ENCODE measurements at regions not wholly inside any gene's neighbourhood (a gene's known extent, or its start where the extent isn't known, plus 50 kb on each side); places are given as distances from the start of the nearest gene placed in this dataset.
"Not testable (repeated sequence)": the region's sequence is repeated elsewhere in the genome, so short reads cannot be mapped to it uniquely, and the experiment has no call there.

GRCh38 chr2:63746548-63746947 is 95.1 kb upstream of the UGP2 start:
- CTCF ChIA-PET; H3K9me3 Mint-ChIP-seq; POLR2A ChIA-PET; H3K36me3 Mint-ChIP-seq (ENCODE audit: low read depth); H3K27ac Mint-ChIP-seq; H3K4me1 Mint-ChIP-seq; DNase-seq; H3K4me3 Mint-ChIP-seq: not testable (repeated sequence)
- H3K27me3 Mint-ChIP-seq: peaks cover 17% of the 10 kb centered on the region

GRCh38 chr2:63751901-63752300 is 89.8 kb upstream of the UGP2 start:
- peaks cover 4% of the 10 kb centered on the region for H3K9me3 Mint-ChIP-seq
- ChIA-PET CTCF (no interaction called here), POLR2A (no interaction called here)
- peaks cover 13% of the 10 kb centered on the region for H3K27me3 Mint-ChIP-seq
- H3K36me3 Mint-ChIP-seq (ENCODE audit: low read depth): no peaks in the 10 kb centered on the region
- H3K27ac Mint-ChIP-seq: no peak overlapping the region
- H3K4me1 Mint-ChIP-seq: no peaks in the 10 kb centered on the region
- no peak for DNase-seq
- H3K4me3 Mint-ChIP-seq: no peak overlapping the region

GRCh38 chr2:63755216-63755615 is 86.5 kb upstream of the UGP2 start:
- POLR2A ChIA-PET: no interaction called here
- DNase-seq: no peak
- Mint-ChIP-seq H3K9me3 (peaks cover 4% of the 10 kb centered on the region), H3K4me1 (no peaks in the 10 kb centered on the region), H3K27me3 (peaks cover 5% of the 10 kb centered on the region), H3K36me3 (ENCODE audit: low read depth) (no peaks in the 10 kb centered on the region), H3K4me3 (no peak overlapping the region), H3K27ac (no peak overlapping the region)
- CTCF ChIA-PET: no interaction called here

GRCh38 chr2:63755965-63756364 is 85.7 kb upstream of the UGP2 start:
- peaks cover 4% of the 10 kb centered on the region for H3K9me3 Mint-ChIP-seq
- no peak overlapping the region for H3K27ac Mint-ChIP-seq
- ChIA-PET CTCF (no interaction called here), POLR2A (no interaction called here)
- no peaks in the 10 kb centered on the region for H3K4me1 Mint-ChIP-seq
- DNase-seq: no peak
- H3K27me3 Mint-ChIP-seq: peaks cover 3% of the 10 kb centered on the region
- no peaks in the 10 kb centered on the region for H3K36me3 Mint-ChIP-seq (ENCODE audit: low read depth)
- H3K4me3 Mint-ChIP-seq: no peak overlapping the region

GRCh38 chr2:63763391-63763941 is 78.2 kb upstream of the UGP2 start:
- Mint-ChIP-seq H3K27me3 (no peaks in the 10 kb centered on the region), H3K9me3 (peaks cover 4% of the 10 kb centered on the region), H3K4me1 (no peaks in the 10 kb centered on the region), H3K4me3 (no peak overlapping the region), H3K27ac (no peak overlapping the region), H3K36me3 (ENCODE audit: low read depth) (no peaks in the 10 kb centered on the region)
- no peak for DNase-seq
- POLR2A ChIA-PET: no interaction called here
- CTCF ChIA-PET: interaction anchor here (0.6 kb wide), 1 partner anchor 135 kb away, joined by 3 read pairs; no protein-coding TSS in a partner anchor

- ChIA-PET CTCF (no interaction called here), POLR2A (no interaction called here)
- Mint-ChIP-seq H3K27me3 (no peaks in the 10 kb centered on the region), H3K4me3 (no peak overlapping the region), H3K9me3 (peaks cover 6% of the 10 kb centered on the region), H3K36me3 (ENCODE audit: low read depth) (no peaks in the 10 kb centered on the region), H3K27ac (no peak overlapping the region), H3K4me1 (no peaks in the 10 kb centered on the region)
- no peak for DNase-seq
Measured at GRCh38 chr2:63764630-63765029, 77.1 kb upstream of the UGP2 start.

- Mint-ChIP-seq H3K4me1 (no peaks in the 10 kb centered on the region), H3K27ac (no peak overlapping the region), H3K36me3 (ENCODE audit: low read depth) (no peaks in the 10 kb centered on the region), H3K4me3 (no peak overlapping the region), H3K27me3 (no peaks in the 10 kb centered on the region), H3K9me3 (peaks cover 6% of the 10 kb centered on the region)
- DNase-seq: no peak
- CTCF ChIA-PET: no interaction called here
- POLR2A ChIA-PET: no interaction called here
Measured at GRCh38 chr2:63765117-63765516, 76.6 kb upstream of the UGP2 start.

- Mint-ChIP-seq H3K27ac (no peak overlapping the region), H3K4me1 (no peaks in the 10 kb centered on the region), H3K36me3 (ENCODE audit: low read depth) (no peaks in the 10 kb centered on the region), H3K27me3 (no peaks in the 10 kb centered on the region), H3K4me3 (no peak overlapping the region), H3K9me3 (peaks cover 6% of the 10 kb centered on the region)
- CTCF ChIA-PET: no interaction called here
- DNase-seq: no peak
- POLR2A ChIA-PET: no interaction called here
Measured at GRCh38 chr2:63767307-63767706, 74.4 kb upstream of the UGP2 start.

GRCh38 chr2:63768051-63768450 is 73.6 kb upstream of the UGP2 start:
- no peak for DNase-seq
- CTCF ChIA-PET: interaction anchor here (0.6 kb wide), 1 partner anchor 1686 kb away, joined by 3 read pairs; no protein-coding TSS in a partner anchor
- POLR2A ChIA-PET: no interaction called here
- Mint-ChIP-seq H3K27ac (no peak overlapping the region), H3K4me3 (no peak overlapping the region), H3K9me3 (peaks cover 6% of the 10 kb centered on the region), H3K4me1 (no peaks in the 10 kb centered on the region), H3K36me3 (ENCODE audit: low read depth) (no peaks in the 10 kb centered on the region), H3K27me3 (no peaks in the 10 kb centered on the region)

GRCh38 chr2:63769915-63770314 is 71.8 kb upstream of the UGP2 start:
- CTCF ChIA-PET: interaction anchor here (1.3 kb wide), 1 partner anchor 11 kb away, joined by 3 read pairs; no protein-coding TSS in a partner anchor
- Mint-ChIP-seq H3K4me1 (no peaks in the 10 kb centered on the region), H3K4me3 (no peak overlapping the region), H3K27me3 (peaks cover 2% of the 10 kb centered on the region), H3K36me3 (ENCODE audit: low read depth) (no peaks in the 10 kb centered on the region), H3K9me3 (peaks cover 6% of the 10 kb centered on the region), H3K27ac (no peak overlapping the region)
- POLR2A ChIA-PET: no interaction called here
- no peak for DNase-seq

- H3K27ac Mint-ChIP-seq: no peak overlapping the region
- H3K9me3 Mint-ChIP-seq: peaks cover 5% of the 10 kb centered on the region
- POLR2A ChIA-PET: no interaction called here
- no peaks in the 10 kb centered on the region for H3K36me3 Mint-ChIP-seq (ENCODE audit: low read depth)
- no peaks in the 10 kb centered on the region for H3K4me1 Mint-ChIP-seq
- CTCF ChIA-PET: no interaction called here
- H3K27me3 Mint-ChIP-seq: peaks cover 4% of the 10 kb centered on the region
- no peak overlapping the region for H3K4me3 Mint-ChIP-seq
- DNase-seq: no peak
Measured at GRCh38 chr2:63772061-63772460, 69.6 kb upstream of the UGP2 start.

GRCh38 chr2:63775191-63775590 is 66.5 kb upstream of the UGP2 start:
- peaks cover 3% of the 10 kb centered on the region for H3K9me3 Mint-ChIP-seq
- CTCF ChIA-PET: no interaction called here
- no peaks in the 10 kb centered on the region for H3K4me1 Mint-ChIP-seq
- H3K36me3 Mint-ChIP-seq (ENCODE audit: low read depth): no peaks in the 10 kb centered on the region
- H3K4me3 Mint-ChIP-seq: no peak overlapping the region
- H3K27ac Mint-ChIP-seq: no peak overlapping the region
- no peak for DNase-seq
- H3K27me3 Mint-ChIP-seq: peaks cover 5% of the 10 kb centered on the region
- POLR2A ChIA-PET: no interaction called here

GRCh38 chr2:63776382-63776781 is 65.3 kb upstream of the UGP2 start:
- Mint-ChIP-seq H3K27me3 (peaks cover 5% of the 10 kb centered on the region), H3K36me3 (ENCODE audit: low read depth) (no peaks in the 10 kb centered on the region), H3K27ac (no peak overlapping the region), H3K4me1 (no peaks in the 10 kb centered on the region), H3K9me3 (peaks cover 3% of the 10 kb centered on the region), H3K4me3 (no peak overlapping the region)
- CTCF ChIA-PET: no interaction called here
- no peak for DNase-seq
- POLR2A ChIA-PET: no interaction called here

- DNase-seq: no peak
- no peak overlapping the region for H3K27ac Mint-ChIP-seq
- POLR2A ChIA-PET: no interaction called here
- no peak overlapping the region for H3K4me3 Mint-ChIP-seq
- H3K27me3 Mint-ChIP-seq: peaks cover 5% of the 10 kb centered on the region
- CTCF ChIA-PET: no interaction called here
- H3K36me3 Mint-ChIP-seq (ENCODE audit: low read depth): no peaks in the 10 kb centered on the region
- peaks cover 3% of the 10 kb centered on the region for H3K9me3 Mint-ChIP-seq
- H3K4me1 Mint-ChIP-seq: no peaks in the 10 kb centered on the region
Measured at GRCh38 chr2:63777816-63778215, 63.9 kb upstream of the UGP2 start.
